MCF 10A (cell line): ENCODE measurements at regions not wholly inside any gene's neighbourhood (a gene's known extent, or its start where the extent isn't known, plus 50 kb on each side); places are given as distances from the start of the nearest gene placed in this dataset.

Source experiments
- BruUV-seq: library from RNA; stranded (reverse); fragments of 400-500 nt; replicated peaks from 2 replicates; lab custom pipeline; 2021; lab: Mats Ljungman, UMichigan
- CTCF ChIA-PET: fragments of 300-600 bp; sonication (Branson Sonifier 250); formaldehyde crosslinking; extraction: SDS; loops from one replicate; lab custom pipeline; 2021; ENCODE audit warnings: antibody characterized with exemption, inconsistent platforms; lab: Yijun Ruan, JAX
- POLR2A ChIA-PET: fragments of 300-600, 350-650 bp; sonication (Branson Sonifier 250); formaldehyde crosslinking; extraction: SDS; loops from one replicate; lab custom pipeline; 2020; ENCODE audit warnings: antibody characterized with exemption, inconsistent platforms; lab: Yijun Ruan, JAX
- DNase-seq: peaks from one replicate; pipeline ENCODE4 v3.0.0-alpha.2; 2018; ENCODE audit not compliant: unreplicated experiment
- H3K27ac Mint-ChIP-seq: one replicate; pipeline ENCODE4 v1.8.0; 2022; ENCODE audit warnings: mild to moderate bottlenecking, low read depth, mixed read lengths; ENCODE audit not compliant: unreplicated experiment
- H3K27me3 Mint-ChIP-seq: one replicate; pipeline ENCODE4 v1.8.0; 2022; ENCODE audit warnings: mixed read lengths; ENCODE audit not compliant: insufficient read depth, unreplicated experiment
- H3K36me3 Mint-ChIP-seq: one replicate; pipeline ENCODE4 v1.8.0; 2022; ENCODE audit warnings: mild to moderate bottlenecking, moderate library complexity, mixed read lengths; ENCODE audit not compliant: insufficient read depth, unreplicated experiment
- H3K4me1 Mint-ChIP-seq: one replicate; pipeline ENCODE4 v1.8.0; 2022; ENCODE audit warnings: mixed read lengths; ENCODE audit not compliant: insufficient read depth, unreplicated experiment
- H3K4me3 Mint-ChIP-seq: one replicate; pipeline ENCODE4 v1.8.0; 2022; ENCODE audit warnings: mild to moderate bottlenecking, moderate library complexity, mixed read lengths; ENCODE audit not compliant: unreplicated experiment
- H3K9me3 Mint-ChIP-seq: one replicate; pipeline ENCODE4 v1.8.0; 2022; ENCODE audit warnings: mixed read lengths; ENCODE audit not compliant: unreplicated experiment
- intact Hi-C: fragments of 100-400 bp; cut with micrococcal nuclease; formaldehyde crosslinking; loops from 2 replicates; pipeline ENCODE4 v1.14.1; 2022
- TF ChIP-seq, protein P1 (sequence below): fragments of 200-600 bp; IDR thresholded peaks from one replicate; pipeline ENCODE4 v1.8.0; 2022; ENCODE audit warnings: antibody characterized with exemption, mild to moderate bottlenecking; ENCODE audit not compliant: unreplicated experiment

DNA sequence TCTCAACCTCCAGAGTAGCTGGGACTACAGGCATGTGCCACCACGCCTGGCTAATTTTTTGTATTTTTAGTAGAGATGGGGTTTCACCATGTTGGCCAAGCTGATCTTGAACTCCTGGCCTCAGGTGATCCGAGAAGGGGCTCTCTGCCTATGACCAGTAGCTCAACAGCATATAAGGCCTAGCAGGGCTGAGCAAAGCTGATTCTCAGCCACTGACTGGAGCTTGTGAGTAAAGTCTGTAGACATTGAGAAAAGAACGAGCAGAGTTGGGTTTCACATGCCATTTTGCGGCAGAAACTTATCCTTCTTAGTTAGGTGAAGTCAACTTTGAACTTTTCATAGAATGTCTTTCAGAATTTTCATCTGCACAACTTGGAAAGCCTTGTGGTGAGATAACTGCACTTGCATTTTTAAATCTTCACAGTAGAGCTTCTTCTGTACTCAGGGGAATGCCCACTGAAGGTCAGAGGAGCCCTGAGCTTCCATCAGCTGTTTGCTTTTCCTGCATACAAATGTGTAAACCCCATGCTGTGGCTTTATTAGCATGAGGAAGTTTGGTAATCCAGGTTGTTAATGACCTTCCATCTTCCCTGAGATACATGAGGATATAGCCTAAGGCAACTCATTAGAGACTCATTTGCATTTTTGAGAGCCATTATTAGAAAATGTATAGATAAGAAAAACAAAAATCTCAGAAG is 602.4 kb downstream of the METTL4 start:
- TF ChIP-seq, protein P1, sequence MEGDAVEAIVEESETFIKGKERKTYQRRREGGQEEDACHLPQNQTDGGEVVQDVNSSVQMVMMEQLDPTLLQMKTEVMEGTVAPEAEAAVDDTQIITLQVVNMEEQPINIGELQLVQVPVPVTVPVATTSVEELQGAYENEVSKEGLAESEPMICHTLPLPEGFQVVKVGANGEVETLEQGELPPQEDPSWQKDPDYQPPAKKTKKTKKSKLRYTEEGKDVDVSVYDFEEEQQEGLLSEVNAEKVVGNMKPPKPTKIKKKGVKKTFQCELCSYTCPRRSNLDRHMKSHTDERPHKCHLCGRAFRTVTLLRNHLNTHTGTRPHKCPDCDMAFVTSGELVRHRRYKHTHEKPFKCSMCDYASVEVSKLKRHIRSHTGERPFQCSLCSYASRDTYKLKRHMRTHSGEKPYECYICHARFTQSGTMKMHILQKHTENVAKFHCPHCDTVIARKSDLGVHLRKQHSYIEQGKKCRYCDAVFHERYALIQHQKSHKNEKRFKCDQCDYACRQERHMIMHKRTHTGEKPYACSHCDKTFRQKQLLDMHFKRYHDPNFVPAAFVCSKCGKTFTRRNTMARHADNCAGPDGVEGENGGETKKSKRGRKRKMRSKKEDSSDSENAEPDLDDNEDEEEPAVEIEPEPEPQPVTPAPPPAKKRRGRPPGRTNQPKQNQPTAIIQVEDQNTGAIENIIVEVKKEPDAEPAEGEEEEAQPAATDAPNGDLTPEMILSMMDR, result no peak
- no peaks in the 10 kb centered on the region for H3K36me3 Mint-ChIP-seq
- no peak for DNase-seq
- no peaks in the 10 kb centered on the region for H3K27me3 Mint-ChIP-seq
- intact Hi-C loops, result no loop called here
- CTCF ChIA-PET, result interaction anchor here (0.6 kb wide), 1 partner anchor 502 kb away, joined by 3 read pairs; no protein-coding TSS in a partner anchor
- BruUV-seq, result no TSS peak
- H3K4me1 Mint-ChIP-seq, result no peaks in the 10 kb centered on the region
- POLR2A ChIA-PET, result no interaction called here
- H3K9me3 Mint-ChIP-seq, result no peaks in the 10 kb centered on the region
- H3K27ac Mint-ChIP-seq, result no peak overlapping the region
- H3K4me3 Mint-ChIP-seq, result no peak overlapping the region

DNA sequence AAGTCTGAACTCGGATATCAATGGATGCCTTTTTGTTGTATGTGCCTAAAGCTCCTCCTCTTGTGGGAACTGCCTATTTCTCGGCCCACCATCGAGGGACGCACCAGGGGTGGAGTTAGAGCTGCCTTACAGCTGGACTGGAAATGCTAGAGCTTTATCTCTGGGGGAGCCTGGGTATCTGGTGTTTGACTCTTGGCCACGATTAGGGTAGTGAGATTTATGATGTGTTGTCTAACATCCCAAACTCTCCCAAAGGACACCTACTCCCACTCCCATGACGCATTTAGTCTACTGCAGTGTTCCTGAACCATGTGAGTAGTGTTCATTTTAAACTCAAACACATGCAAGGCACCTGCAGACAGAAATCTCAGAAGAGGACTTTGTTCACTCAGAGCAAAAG is 594.8 kb downstream of the METTL4 start:
- H3K4me1 Mint-ChIP-seq, result no peaks in the 10 kb centered on the region
- TF ChIP-seq, protein P1, result no peak
- H3K36me3 Mint-ChIP-seq, result peaks cover 6% of the 10 kb centered on the region
- H3K4me3 Mint-ChIP-seq, result no peak overlapping the region
- H3K27ac Mint-ChIP-seq, result no peak overlapping the region
- ChIA-PET CTCF (interaction anchor here (0.6 to 0.9 kb wide), 2 partner anchors 128 to 130 kb away, joined by 3 read pairs; no protein-coding TSS in a partner anchor), POLR2A (interaction anchor here (0.8 kb wide), 1 partner anchor 10 kb away, joined by 3 read pairs; no protein-coding TSS in a partner anchor)
- DNase-seq, result no peak
- no TSS peak for BruUV-seq
- intact Hi-C loops, result no loop called here
- H3K9me3 Mint-ChIP-seq, result no peaks in the 10 kb centered on the region
- H3K27me3 Mint-ChIP-seq, result no peaks in the 10 kb centered on the region

DNA sequence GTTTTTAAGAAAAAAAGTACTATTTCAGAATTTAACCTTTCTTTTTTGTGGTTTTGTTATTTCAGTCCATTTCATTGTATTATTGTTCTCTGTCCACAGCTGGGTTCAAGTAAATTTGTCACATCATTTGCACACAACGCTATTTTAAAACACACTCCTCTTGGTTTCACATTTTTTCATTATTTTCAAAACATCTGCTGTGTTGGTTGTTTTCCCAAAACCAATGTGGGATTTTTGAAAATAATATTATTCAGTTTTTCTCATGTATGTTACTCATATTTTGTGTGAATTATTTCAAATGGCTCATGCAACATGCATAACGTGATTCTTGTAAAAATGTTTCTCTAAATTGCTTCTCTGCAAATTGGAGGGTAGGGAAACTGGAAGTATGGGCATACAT is 589.2 kb downstream of the METTL4 start:
- BruUV-seq, result no TSS peak
- ChIA-PET CTCF (interaction anchor here (0.7 kb wide), 2 partner anchors 15 to 56 kb away, joined by 3 read pairs; no protein-coding TSS in a partner anchor), POLR2A (no interaction called here)
- no peaks in the 10 kb centered on the region for H3K9me3 Mint-ChIP-seq
- TF ChIP-seq, protein P1, result no peak
- H3K27ac Mint-ChIP-seq, result no peak overlapping the region
- H3K27me3 Mint-ChIP-seq, result no peaks in the 10 kb centered on the region
- peaks cover 6% of the 10 kb centered on the region for H3K36me3 Mint-ChIP-seq
- H3K4me3 Mint-ChIP-seq, result no peak overlapping the region
- no peak for DNase-seq
- intact Hi-C loops, result no loop called here
- H3K4me1 Mint-ChIP-seq, result no peaks in the 10 kb centered on the region

DNA sequence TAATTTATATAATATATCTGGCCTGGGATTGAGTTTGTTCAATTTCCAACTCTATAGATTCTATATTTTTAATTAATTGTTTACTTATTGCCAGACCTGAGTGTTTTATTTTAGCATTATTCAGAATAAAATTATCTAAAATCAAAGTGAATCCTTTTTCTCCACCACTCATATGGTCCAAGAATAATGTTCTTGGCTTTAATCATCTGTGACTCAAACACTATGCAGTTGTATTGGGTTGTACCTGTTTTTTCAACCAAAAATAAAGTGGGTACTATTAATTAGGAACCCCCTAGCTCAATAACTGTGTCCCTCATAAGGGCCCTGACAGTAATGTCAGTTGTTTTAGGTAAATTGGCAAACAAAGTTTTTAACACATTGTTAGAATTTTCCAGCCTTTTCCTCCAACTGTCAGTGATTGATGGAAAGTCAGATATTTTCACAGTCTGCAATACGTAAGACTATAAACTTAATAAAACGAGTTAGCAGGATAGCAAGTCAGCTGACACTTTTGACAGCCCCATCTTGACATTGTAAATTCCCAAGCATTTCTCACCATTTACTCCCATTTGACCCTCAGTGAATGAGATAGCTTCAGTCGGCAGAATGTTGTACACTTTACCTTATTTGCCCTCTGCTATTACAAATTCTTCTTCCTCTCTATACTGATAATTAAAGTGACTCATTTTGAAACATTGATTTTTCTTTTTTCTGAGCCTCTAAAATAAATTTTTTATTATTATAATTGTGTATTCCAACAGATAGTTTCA is 587.4 kb downstream of the METTL4 start:
- ChIA-PET CTCF (no interaction called here), POLR2A (no interaction called here)
- peaks cover 6% of the 10 kb centered on the region for H3K36me3 Mint-ChIP-seq
- no TSS peak for BruUV-seq
- H3K9me3 Mint-ChIP-seq, result no peaks in the 10 kb centered on the region
- TF ChIP-seq, protein P1, result no peak
- intact Hi-C loops, result no loop called here
- no peak for DNase-seq
- H3K4me1 Mint-ChIP-seq, result no peaks in the 10 kb centered on the region
- H3K4me3 Mint-ChIP-seq, result no peak overlapping the region
- H3K27ac Mint-ChIP-seq, result no peak overlapping the region
- H3K27me3 Mint-ChIP-seq, result no peaks in the 10 kb centered on the region
